Tongue (tissue), 1 donor: ENCODE measurements at regions not wholly inside any gene's neighbourhood (a gene's known extent, or its start where the extent isn't known, plus 50 kb on each side); places are given as distances from the start of the nearest gene placed in this dataset.

Source experiments
- DNase-seq: peaks from one replicate; pipeline ENCODE4 v3.0.0-alpha.2; 2015

DNA sequence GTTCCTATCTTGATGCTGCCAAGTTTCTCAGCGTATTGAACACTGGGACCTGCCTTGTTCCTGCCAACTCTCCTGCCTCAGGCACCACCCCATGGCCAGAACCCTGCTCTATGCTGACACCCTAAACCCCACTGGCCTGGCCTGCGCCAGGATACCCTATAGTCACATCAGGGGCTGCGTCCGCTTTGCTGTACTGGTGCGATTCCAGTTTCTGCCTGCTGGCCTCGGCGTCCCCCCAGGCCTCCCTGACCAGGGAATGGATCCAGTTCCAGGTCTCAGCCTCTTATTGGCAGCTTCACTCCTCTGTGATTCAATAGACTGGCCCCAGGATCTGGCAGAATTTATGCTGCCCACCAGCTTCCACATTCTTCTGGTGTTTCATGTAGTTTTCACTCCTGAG lies 55.0 kb downstream of the GPR6 start:
- no peak for DNase-seq

DNA sequence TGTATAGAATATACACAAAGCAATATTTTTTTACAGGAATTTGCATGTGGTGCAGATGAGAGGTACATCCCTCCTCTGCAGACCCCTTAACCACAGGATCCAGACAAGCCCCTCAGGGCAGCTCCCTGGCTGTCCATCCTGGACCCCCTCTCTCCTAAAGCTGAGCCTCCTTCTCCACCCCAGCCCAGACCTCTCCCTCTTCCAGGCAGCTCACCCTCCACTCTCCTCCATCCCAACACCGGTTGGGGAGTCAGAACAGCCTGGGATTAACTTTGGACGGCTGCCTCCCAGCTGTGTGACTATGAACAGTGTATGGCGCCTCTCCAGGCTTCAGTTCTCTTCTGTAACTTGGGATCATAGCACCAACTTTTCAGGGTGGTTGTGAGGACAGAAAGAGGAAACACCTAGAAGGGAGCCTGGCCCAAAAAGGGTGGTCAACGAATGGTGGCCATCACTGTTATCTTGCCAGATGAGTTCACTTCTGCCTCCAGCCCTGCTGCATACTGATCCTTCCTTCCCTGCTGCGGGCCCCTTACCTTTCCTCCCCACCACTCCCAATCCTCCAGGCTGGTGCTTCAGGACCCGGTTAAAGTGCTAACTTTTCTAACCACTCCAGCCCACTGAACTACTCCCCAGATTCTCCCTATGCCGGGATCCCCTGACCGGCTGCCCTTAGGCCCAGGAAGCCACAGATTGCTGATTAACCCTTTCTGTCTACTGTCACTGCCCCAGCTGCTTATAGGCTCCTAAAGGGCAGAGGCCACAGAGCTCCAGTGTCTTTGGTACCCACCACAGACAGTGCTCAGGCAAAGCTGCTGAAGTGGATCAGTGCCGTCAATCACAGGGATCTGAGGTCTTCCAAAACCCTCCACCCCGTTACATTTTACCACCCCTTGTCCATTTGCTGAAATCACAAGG lies 55.9 kb downstream of the GPR6 start:
- DNase-seq, result no peak

DNA sequence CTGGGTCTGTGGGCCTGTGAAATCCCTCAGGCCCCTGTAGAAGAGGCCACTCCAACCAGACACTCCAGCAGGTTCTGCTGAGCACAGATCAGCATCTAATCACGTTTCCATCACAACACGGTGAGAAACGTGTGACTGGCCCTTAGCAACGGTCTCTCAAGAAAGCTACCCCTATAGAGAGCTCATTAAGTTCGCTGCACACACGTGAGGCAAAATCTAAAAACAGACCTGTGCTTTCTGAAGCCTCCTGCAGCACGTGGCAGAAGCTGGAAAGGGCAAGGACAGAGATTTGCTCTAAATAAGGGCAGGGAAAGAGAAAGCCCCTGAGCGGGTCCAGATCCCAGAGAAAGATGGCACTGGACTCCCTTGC lies 56.5 kb downstream of the GPR6 start:
- DNase-seq, result no peak

DNA sequence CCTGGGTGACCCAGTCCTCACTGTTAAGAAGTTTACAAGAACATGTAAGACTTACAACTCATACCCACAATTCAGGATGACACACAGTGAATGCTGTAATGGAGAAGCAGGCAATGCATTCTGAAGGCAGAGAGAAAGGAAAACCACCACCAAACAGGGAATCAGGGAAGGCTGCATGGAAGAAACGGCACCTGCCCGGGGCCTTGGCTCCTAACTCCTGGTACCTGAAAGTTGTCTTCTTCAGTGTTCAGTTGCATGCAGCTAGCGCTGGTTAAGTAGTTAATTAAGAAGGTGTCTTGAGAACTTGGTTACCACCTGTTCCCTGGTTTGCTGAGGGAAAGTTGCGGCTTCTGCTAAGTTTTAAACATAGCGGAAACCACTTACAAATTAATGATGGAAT lies 57.2 kb downstream of the GPR6 start:
- no peak for DNase-seq

DNA sequence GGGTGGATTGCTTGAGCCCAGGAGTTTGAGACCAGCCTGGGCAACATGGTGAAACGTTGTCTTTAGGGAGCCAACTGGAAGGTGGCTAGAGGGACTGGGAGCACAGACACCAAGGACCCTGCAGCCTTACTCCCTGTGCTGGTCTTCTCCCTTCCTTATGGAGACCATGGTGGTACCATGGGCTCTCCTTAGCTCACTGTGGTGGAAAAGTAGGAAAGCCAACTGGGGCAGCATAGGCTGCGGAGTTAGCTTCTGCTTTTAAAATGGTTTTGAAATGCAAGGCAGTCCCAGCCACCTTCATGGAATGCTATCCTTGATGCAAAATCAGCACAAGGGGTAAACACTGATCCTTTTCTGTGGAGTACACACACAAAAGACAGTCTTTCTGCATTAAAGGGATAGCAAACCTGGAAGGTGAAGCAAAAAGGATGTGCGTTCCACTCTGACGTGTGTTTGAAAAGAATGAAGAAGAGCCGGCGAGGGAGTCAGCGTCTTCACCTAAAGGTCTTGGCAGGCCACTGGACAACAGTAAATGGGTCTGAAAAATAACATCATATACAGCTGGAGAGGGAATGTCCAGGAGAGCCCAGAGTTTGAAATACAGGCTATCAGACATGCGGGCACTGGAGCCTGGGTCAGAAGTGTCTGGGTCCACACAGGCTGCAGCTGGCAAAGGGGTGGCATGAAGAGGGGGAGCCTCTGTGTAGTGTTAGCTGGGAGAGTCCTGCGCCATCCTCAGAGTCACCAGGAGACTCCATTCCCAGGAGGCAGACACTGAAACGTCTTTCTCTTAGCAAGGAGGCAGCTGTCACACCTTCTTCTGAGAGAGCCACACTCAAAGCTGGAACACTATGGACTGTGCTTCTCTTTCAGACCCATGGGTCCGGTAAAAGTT lies 58.5 kb downstream of the GPR6 start:
- no peak for DNase-seq

DNA sequence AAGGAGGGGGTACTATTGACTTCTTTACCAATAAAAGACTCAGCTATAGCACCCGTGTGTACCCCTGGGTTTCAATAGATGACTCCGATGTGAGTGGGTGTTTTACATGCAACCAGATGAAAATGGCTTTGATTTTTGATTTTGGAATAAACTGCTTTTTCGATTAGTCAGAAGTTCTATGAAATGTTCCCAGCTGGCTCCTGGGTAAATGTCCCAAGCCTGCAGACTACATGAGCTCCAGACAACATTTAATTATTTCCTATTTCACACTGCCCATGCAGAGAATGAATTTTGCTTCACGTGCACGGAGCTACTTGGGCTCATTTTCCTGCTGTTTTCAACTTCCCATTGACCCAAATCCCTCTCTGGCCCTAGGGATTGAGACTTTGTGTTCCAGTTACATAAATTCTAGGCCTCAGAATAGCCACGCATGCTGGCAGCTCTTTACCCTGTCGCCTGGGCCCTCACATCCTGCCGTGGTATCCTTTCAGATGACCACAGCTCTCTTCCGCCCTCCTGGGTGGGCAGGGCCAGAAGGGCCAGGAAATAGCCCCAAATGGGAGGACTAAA lies 59.7 kb downstream of the GPR6 start:
- DNase-seq, result no peak

DNA sequence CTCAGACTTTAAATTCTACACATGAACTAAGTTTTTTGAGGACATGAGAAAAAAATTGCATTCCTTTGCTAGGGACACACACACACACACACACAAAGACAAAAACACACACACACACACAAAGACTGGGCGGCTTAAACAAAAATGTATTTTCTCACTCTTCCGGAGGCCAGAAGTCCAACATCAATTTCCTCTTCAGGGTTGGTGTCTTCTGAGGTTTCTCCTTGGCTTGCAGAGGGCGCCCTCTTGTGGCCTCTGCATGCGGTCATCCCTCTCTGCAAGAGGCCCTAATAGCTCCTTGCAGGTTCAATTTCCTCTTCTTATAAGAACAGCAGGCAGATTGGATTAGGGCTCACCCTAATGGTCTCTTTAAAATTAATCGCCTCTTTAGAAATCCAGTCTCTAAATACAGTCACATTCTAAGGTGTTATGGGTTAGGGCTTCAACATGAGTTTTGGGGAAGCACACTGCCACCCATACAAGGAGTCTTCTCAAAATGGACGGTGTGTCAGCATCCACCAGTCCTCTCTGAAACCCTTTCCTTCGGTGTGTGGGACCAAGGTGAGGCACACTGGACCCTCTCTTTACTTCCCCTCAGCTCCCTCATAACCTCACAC lies 61.4 kb downstream of the GPR6 start:
- DNase-seq, result peak; percentile 93

DNA sequence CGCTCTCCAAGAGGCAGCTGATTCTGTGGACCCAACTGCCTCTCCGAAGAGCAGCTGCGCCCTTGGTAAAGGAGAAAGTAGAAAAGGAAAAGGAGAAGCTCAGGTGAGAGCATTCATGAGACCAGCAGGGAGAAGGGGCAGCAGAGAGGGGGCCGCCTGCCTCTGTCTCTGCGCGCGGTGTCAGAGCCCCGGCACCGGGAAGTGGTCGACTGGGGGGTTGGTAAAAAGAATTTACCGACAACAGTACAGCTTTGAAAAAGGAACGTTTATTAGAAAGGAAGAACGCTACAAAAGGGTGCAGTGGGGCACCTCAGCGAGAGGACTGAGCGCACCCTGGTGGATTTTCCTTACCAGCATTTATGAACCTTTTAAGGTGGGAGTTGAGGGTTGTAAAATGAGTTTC lies 61.9 kb downstream of the GPR6 start:
- peak; percentile 37 for DNase-seq

DNA sequence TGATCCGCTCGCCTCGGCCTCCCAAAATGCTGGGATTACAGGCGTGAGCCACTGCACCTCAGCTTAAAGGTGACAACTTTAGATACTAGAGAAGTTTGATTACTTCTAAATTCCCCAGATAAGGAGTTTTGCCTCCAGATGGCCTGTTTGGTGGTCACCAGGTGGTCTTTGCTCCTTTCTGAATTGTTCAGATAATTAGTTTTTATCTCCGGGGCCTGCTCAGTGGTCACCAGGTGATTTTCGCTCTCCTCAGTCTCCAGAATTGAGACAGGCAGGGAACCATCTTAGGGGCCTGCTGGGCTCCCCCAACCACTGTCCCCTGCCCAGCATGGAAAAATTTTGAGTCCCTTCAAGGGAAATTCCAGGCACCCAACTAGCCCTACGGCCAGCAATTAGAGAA lies 62.6 kb downstream of the GPR6 start:
- DNase-seq, result no peak

DNA sequence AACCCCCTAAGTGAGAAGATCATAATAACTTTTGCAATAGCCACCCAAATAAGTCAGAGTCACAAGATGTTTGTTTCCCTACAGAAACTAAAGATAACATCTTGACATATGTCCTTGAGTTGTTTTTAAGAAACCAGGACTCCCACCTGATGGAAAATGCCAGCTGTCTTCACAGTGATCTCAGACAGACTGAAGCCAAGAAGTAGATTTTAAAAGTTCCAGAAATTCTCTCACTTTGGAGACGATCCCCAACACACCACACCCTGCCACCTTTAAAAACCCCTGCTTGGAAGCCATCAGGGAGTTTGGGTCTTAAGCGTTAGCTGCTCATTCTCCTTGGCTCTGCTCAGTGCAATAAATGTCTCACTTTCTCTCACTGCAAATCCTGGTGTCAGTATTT lies 63.0 kb downstream of the GPR6 start:
- no peak for DNase-seq

DNA sequence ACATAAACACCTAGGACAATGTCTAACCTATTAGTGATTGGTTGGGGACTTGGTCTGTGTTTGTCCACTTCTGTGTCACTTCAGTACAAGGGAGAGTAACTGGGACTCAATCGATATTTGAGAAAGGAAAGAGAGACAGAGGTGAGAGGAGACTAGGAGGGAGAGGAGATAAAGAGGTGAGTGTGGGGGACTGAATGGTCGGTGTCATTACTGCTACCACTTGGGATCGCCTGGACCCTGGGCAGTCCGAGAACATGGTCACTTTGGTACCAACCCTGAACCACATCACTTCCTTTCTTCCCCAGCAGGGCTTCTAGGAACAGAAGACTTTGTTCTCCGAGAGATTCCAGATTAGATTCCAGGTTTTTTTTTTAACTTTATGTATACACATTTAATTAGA lies 63.7 kb downstream of the GPR6 start:
- no peak for DNase-seq

DNA sequence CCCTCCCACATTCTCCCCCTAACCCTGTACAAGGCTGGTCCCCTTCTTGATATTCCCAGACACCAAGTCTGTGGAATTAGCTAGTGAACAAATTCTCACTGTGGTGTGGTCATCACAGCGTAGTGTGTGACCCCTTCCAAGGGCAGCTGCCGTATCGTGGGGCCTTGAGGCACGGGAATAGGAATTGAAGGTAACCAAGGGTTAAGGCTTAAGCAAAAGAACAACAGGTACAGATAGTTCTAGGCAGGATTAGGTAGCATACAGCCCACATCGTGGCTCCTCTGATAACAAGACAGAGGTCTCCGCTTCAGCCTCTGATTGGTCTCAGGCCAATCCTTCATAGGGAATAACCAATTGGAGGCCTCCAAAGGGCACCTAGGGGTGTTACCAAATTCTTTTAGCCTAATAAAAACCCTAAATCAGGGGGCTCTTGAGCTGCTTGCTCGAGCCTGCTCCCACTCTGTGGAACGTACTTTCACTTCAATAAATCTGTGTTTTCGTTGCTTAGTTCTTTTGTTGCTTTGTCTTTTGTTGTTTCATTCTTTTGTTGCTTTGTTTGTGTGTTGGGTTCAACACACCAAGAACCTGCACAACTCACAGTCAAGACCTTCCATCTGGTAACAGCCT lies 64.7 kb downstream of the GPR6 start:
- no peak for DNase-seq

DNA sequence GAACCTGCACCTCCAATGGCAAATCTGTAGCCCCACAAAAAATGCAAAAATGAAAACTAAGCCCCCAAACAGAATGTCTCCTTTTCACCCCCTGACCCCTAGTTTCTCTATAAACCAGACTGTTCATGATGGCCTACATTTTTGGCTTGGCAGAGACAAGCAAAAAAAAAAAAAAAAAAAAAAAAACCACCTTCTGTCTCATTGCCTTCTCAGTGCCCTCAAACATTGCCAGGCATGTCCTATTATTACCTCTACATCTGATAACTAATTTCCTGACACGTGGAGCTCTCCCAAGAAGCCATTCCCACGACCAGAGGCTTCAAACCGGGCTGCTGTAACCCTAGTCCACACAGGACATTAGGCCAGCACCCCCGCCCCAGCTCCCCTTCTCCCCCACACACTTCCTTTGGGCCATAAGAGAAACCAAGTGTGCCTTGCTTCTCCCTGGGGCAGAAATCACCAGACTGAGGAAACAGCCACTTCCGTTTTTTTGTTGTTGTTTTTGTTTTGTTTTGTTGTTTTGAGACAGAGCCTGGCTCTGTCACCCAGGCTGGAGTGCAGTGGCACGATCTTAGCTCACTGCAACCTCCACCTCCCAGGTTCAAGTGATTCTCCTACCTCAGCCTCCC lies 65.4 kb downstream of the GPR6 start:
- DNase-seq, result no peak

DNA sequence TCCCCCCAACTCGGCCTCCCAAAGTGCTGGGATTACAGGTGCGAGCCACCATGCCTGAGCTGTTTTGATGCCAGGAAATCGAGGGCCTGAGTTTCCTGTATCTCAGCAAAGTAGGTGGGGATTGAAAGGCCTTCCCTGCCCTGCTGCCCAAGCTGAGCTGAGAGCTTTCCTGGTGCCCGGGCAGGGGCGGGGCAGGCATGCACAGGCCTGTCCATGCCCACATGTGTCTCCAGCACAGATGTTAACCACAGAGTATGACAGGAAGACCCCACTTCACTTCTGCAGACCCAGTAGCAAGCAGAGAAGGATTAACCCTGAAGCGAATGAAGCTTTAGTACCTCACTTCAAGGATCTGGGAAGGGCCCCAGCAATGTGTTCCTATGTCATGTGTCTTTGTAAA lies 66.0 kb downstream of the GPR6 start:
- DNase-seq, result no peak

DNA sequence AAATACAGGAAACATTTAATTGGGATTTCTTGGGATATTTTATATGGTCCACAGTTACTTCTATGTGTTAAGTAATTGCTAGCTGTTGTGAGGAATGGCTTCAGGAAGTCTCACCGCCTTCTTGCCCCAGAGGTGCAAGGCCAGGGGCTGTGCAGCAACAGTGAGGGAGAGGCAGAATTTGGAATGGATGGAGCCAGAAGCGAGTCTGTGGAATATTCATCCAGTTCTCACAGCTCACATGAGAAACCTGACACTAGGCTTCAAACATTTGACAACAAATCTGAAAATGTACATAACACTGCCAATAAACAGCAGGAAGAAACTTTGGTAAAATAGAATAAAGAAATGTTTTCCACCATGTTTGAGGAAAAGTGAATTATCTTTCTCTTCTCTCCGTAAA lies 66.5 kb downstream of the GPR6 start:
- DNase-seq, result no peak

DNA sequence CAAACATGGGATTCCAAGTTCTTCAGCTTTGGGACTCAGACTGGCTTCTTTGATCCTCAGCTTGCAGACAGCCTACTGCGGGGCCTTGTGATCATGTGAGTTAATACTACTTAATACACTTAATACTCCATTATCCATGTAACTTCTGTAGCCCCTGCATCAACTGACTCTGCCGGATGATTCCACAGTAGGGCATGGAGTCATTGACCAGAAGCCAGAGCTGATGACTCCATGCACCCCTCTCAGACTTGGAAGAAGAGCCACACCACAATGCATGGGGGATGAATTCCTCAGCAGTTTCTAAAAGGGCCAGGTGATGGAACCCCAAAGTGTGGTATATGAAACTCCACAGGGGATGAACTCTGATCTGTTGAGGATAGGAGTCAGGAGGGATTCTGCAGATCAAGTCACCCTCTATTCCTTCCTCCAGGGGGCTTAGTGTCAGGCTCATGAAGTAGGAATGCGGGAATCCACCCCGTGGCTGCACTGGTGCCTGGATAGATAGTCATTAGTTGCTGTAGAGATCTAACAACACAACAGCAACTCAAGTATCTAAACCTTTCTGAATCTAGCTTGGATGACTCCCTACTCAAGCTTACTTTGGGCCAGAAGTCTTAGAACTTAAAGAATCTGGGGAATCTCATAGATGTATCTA lies 70.2 kb downstream of the GPR6 start:
- DNase-seq, result no peak

DNA sequence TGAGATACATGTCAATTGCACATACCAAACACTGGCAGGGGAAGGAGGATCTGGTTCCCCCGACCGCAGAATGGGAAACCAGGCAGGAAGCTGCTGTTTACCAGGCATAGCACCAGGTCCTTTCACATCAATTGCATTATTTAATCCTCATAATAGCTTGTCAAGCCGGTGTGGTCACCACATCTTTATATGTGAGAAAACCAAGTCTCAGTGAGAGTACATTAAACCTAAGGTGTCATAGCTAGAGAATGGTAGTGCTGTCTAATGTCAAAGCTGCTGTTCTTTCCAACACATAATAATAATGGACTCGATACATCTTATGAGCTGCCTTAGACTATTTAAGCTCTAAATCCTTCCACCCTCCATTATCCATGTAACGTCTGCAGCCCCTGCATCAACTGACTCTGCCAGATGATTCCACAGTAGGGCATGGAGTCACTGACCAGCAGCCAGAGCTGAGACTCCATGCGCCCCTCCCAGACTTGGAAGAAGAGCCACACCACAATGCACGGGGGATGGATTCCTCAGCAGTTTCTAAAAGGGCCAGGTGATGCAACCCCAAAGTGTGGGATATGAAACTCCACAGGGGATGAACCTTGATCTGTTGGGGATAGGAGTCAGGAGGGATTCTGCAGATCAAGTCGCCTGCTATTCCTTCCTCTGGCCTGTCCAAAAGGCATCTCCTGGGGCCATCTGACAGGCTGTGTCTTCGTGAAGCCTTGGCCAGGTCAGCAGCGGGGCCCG lies 71.8 kb downstream of the GPR6 start:
- DNase-seq, result no peak
